Muscle of leg (tissue), 3 donors: ENCODE measurements at regions not wholly inside any gene's neighbourhood (a gene's known extent, or its start where the extent isn't known, plus 50 kb on each side); places are given as distances from the start of the nearest gene placed in this dataset.

Experiments used
- DNase-seq: peaks from one replicate; pipeline ENCODE4 v3.0.0; 2013
- H3K27ac ChIP-seq: one replicate; pipeline ENCODE4 v1.5.1; 2013; ENCODE audit warnings: mild to moderate bottlenecking, low read length, control low read depth
- H3K27me3 ChIP-seq: one replicate; pipeline ENCODE4 v1.6.1; 2013; ENCODE audit warnings: low read length; ENCODE audit not compliant: control insufficient read depth, insufficient read depth
- H3K36me3 ChIP-seq: one replicate; pipeline ENCODE4 v1.6.1; 2013; ENCODE audit warnings: low read length; ENCODE audit not compliant: control insufficient read depth, insufficient read depth
- H3K4me1 ChIP-seq: one replicate; pipeline ENCODE4 v1.6.1; 2013; ENCODE audit warnings: low read length; ENCODE audit not compliant: control insufficient read depth, insufficient read depth
- H3K4me3 ChIP-seq: one replicate; pipeline ENCODE4 v1.5.1; 2013; ENCODE audit warnings: low read length, control low read depth
- H3K9me3 ChIP-seq: replicated peaks from 2 replicates; pipeline ENCODE4 v1.6.1; 2013; ENCODE audit warnings: low read depth, low read length; ENCODE audit not compliant: control insufficient read depth
- WGBS: methylation state at CpG from one replicate; pipeline ENCODE4 v1.1.5; 2013; ENCODE audit warnings: missing lambda C conversion rate; ENCODE audit not compliant: insufficient coverage; 5-methylcytosine and 5-hydroxymethylcytosine counted together

DNA sequence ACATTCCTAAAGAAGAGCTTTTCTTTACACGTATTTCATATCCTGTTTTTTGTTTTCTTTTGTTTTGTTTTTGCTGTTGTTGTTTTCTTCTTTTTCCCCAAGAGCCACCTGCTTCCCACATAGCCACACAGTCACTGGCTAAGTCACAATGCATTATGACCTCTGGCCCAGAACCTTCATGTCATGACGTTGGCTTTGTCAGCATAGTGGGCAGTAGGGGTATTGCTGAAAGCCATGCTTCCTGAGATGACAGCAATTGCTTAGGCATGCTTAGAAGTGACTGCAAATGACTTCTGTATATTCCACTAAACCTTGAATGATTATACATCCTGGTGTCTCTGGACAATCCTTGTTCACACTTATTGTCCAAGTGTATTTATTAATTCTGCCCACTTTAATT is 375.8 kb downstream of the TAF11L14 start:
- Histone ChIP-seq H3K4me3 (no peak overlapping the region), H3K9me3 (no peaks in the 10 kb centered on the region), H3K36me3 (no peaks in the 10 kb centered on the region), H3K27me3 (no peaks in the 10 kb centered on the region), H3K27ac (no peak overlapping the region), H3K4me1 (no peaks in the 10 kb centered on the region)
- no CpG with 5 or more reads among the region's 2 CpGs for WGBS
- DNase-seq: no peak

- Histone ChIP-seq H3K4me1 (no peaks in the 10 kb centered on the region), H3K4me3 (no peak overlapping the region), H3K9me3 (no peaks in the 10 kb centered on the region), H3K27me3 (no peaks in the 10 kb centered on the region), H3K27ac (no peak overlapping the region), H3K36me3 (no peaks in the 10 kb centered on the region)
- 0% methylated on average over 1 of the region's 2 CpGs for WGBS
- no peak for DNase-seq
Measured at GRCh38 chr5:18018472-18018871, 384.2 kb downstream of the TAF11L14 start.

DNA sequence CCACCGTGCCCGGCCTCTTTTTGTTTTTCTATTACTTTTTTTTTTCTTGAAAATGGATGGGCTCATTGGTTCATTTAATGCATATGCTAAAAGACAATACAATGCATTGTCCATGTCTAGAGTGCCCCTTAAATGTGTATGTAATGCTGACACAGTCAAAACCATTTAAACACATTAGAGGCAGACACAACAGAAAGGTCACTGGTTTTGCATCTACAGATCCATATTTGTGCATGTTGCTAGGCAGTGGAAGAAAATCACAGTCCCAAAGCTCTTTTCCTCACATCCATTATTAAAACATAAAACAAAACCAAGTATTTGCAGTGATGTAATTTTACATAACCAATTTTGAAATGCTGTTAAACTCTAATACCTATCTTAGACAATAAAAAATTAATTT is 389.0 kb downstream of the TAF11L14 start:
- Histone ChIP-seq H3K27ac (no peak overlapping the region), H3K4me1 (no peaks in the 10 kb centered on the region), H3K4me3 (no peak overlapping the region), H3K27me3 (no peaks in the 10 kb centered on the region), H3K36me3 (no peaks in the 10 kb centered on the region), H3K9me3 (no peaks in the 10 kb centered on the region)
- peak; percentile 74 for DNase-seq
- no CpG with 5 or more reads among the region's 2 CpGs for WGBS

DNA sequence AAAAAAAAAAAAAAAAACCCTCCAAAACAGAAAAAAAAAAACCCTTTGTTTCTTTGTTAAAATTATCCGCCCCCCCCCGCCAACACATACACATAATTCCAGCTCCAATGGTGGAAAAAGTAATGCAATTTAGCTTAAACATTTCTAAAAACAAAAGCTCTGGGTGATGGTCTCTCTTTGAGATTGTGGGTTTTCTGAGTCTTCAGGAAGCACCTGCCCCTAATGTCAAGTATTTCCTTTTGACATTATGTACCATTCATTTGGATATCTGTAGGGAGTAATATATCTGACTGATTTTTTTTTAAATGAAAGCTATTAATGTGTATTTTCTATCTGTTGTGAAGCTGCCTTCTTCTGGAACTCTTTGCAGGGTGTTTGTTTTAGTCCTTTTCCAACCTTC is 389.7 kb downstream of the TAF11L14 start:
- no peaks in the 10 kb centered on the region for H3K27me3 ChIP-seq
- DNase-seq: no peak
- H3K27ac ChIP-seq: no peak overlapping the region
- no peaks in the 10 kb centered on the region for H3K4me1 ChIP-seq
- WGBS: no CpG with 5 or more reads among the region's 2 CpGs
- no peaks in the 10 kb centered on the region for H3K9me3 ChIP-seq
- no peaks in the 10 kb centered on the region for H3K36me3 ChIP-seq
- no peak overlapping the region for H3K4me3 ChIP-seq

GRCh38 chr5:18024542-18024941 is 390.3 kb downstream of the TAF11L14 start:
- no peak for DNase-seq
- Histone ChIP-seq H3K4me1 (no peaks in the 10 kb centered on the region), H3K9me3 (no peaks in the 10 kb centered on the region), H3K4me3 (no peak overlapping the region), H3K36me3 (no peaks in the 10 kb centered on the region), H3K27me3 (no peaks in the 10 kb centered on the region), H3K27ac (no peak overlapping the region)
- no CpG with 5 or more reads among the region's 2 CpGs for WGBS

- H3K4me3 ChIP-seq: no peak overlapping the region
- no peaks in the 10 kb centered on the region for H3K9me3 ChIP-seq
- no peak overlapping the region for H3K27ac ChIP-seq
- DNase-seq: peak; percentile 9
- H3K36me3 ChIP-seq: no peaks in the 10 kb centered on the region
- H3K4me1 ChIP-seq: no peaks in the 10 kb centered on the region
- H3K27me3 ChIP-seq: no peaks in the 10 kb centered on the region
Measured at GRCh38 chr5:18027241-18027867, 393.1 kb downstream of the TAF11L14 start.

DNA sequence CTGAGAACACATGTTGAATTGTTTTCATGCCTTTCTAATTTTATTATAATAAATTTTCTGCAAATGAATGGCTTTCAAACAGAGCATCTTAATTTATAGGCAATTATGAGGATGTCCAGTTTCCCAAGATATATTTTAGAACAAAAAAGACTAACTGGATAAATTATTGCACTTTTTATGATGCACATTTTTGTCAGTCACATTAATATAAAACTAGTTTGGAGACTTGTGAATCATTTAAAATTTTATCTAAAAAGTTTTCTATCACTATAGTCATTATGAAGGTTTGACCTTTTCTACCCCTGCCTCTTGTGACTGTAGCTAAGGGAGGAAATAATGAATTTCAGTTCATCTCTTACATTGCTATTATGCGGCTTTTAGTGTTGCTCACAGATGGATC is 393.8 kb downstream of the TAF11L14 start:
- Histone ChIP-seq H3K27ac (no peak overlapping the region), H3K4me3 (no peak overlapping the region), H3K27me3 (no peaks in the 10 kb centered on the region), H3K9me3 (no peaks in the 10 kb centered on the region), H3K36me3 (no peaks in the 10 kb centered on the region), H3K4me1 (no peaks in the 10 kb centered on the region)
- DNase-seq: no peak
- no CpG with 5 or more reads among the region's 1 CpG for WGBS

DNA sequence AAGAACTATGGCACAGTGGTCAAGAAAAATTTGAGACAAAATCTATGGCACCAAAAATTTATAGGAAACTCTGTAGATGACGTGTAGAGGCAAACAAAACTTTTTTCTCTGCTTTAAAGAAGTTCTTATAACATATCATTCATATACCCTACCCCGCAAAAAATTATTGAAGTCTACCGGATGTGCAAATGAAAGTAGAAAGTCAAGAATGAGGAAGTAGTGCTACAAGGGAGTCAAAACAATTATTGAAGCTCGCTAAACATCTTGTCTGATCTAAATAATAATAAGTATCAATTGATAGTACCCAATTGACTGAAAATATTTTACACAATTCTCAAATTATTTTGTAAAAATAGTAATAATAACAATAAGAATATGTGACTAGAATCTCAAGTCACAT is 398.5 kb downstream of the TAF11L14 start:
- WGBS: no CpG with 5 or more reads among the region's 4 CpGs
- Histone ChIP-seq H3K9me3 (no peaks in the 10 kb centered on the region), H3K4me3 (no peak overlapping the region), H3K4me1 (no peaks in the 10 kb centered on the region), H3K36me3 (no peaks in the 10 kb centered on the region), H3K27ac (no peak overlapping the region), H3K27me3 (no peaks in the 10 kb centered on the region)
- DNase-seq: no peak

DNA sequence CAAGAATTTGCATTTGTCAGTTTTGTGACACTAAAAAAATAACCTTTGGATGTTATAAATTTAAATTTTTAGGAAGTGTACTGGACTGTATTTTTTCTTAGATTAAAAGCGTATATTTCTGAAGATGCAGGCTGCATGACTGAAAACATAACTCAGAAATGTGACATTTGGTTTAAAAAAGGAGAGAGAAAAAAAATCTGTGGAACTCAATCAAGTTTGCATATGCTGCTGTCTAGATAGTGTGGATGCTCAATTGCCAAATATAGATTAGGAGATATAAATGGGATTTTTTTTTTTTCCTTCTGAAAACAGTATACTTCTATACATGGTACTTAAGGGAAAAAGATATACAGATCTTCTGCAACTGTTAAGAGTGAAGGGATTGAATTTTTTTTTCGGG is 402.3 kb downstream of the TAF11L14 start:
- Histone ChIP-seq H3K4me1 (no peaks in the 10 kb centered on the region), H3K27ac (no peak overlapping the region), H3K4me3 (no peak overlapping the region), H3K9me3 (no peaks in the 10 kb centered on the region), H3K36me3 (no peaks in the 10 kb centered on the region), H3K27me3 (no peaks in the 10 kb centered on the region)
- DNase-seq: peak; percentile 2
- 67% methylated on average over 1 of the region's 2 CpGs for WGBS

GRCh38 chr5:18037718-18038117 is 403.5 kb downstream of the TAF11L14 start:
- no peak overlapping the region for H3K4me3 ChIP-seq
- H3K9me3 ChIP-seq: no peaks in the 10 kb centered on the region
- H3K4me1 ChIP-seq: no peaks in the 10 kb centered on the region
- H3K27me3 ChIP-seq: no peaks in the 10 kb centered on the region
- no peak overlapping the region for H3K27ac ChIP-seq
- no peaks in the 10 kb centered on the region for H3K36me3 ChIP-seq
- DNase-seq: no peak
- no CpG with 5 or more reads among the region's 2 CpGs for WGBS

DNA sequence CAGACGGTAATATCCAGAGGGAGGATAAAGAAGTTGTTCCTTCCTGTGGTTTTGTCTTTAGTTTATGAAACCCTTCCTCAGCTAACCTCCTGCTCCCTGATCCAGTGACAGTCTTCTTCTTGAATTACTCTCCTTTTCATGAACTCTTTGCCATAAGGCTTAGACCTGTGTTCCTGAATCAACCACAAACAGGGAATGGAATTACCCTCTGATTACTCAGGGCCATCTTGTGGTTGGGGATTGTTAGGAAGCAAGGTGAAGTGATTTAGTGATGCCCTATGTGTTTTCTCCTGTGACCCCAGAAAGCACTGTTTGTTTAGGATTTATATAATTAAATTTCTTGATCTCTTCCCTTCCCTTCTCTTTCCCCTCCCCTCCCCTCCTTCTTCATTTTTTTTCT is 409.1 kb downstream of the TAF11L14 start:
- no peak for DNase-seq
- no CpG with 5 or more reads among the region's 1 CpG for WGBS
- no peak overlapping the region for H3K4me3 ChIP-seq
- H3K36me3 ChIP-seq: no peaks in the 10 kb centered on the region
- no peaks in the 10 kb centered on the region for H3K27me3 ChIP-seq
- no peak overlapping the region for H3K27ac ChIP-seq
- no peaks in the 10 kb centered on the region for H3K4me1 ChIP-seq
- H3K9me3 ChIP-seq: no peaks in the 10 kb centered on the region
